ENCODE measurements at regions not wholly inside any gene's neighbourhood (a gene's known extent, or its start where the extent isn't known, plus 50 kb on each side); places are given as distances from the start of the nearest gene placed in this dataset.

DNA sequence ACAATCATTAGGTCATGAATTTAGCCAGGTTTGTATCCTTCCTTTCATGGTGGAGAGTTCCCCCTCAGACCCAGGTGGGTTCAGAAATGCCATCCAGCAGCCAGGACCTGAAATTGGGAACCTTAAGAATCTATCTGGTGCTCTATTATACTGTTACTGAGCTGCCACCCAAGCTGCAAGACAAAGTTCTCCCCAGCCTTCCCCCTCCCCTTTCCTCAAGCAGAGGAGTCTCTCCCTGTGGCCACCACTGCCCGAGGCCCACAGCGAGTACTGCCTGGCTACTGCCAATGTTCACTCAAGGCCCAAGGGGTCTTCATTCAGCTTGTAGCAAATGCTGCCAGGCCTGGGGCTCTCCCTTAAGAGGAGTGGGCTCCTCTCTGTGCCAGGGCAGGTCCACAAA lies 133.8 kb downstream of the TMEM38B start:
- in situ Hi-C loops (cut with HindIII; ENCODE audit: low sequenced_read_pairs), result no loop called here
- H3K4me3 ChIP-seq (ENCODE audit: low read depth, low read length), result no peak overlapping the region
- no peak for TF ChIP-seq CTCF (IDR thresholded peaks at IDR 0.05; ENCODE audit: low read depth, low read length)
- DNase-seq (ENCODE audit: low read depth, low spot score), result no peak

DNA sequence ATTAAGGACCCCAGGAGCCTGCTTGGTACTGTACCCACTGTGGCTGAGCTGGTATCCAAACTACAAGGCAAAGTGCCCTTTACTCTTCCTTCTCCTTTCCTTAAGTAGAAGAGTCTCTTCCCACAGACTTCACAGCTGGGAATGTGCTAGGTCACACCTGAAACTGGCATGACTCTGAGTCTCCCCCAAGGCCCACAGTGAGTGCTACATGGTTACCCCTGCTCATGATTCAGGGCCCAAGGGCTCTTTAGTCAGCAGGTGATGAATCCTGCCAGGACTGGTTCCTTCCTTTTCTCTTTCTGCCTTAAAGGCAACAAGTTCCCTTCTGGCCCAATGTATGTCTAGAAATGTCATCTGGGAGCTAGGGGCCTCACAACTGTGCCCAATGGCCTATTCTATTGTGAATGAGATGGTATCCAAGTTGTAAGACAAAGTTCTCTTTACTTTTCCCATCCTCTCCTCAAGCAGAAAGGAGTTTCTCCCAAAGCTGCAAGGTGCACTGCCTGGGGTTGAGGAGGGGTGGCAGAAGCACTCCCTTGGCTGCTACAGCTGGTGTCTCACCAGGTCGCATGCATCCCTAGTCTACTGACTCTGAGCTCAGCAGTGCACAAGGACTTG lies 134.4 kb downstream of the TMEM38B start:
- no peak for TF ChIP-seq CTCF (IDR thresholded peaks at IDR 0.05; ENCODE audit: low read depth, low read length)
- H3K4me3 ChIP-seq (ENCODE audit: low read depth, low read length), result no peak overlapping the region
- DNase-seq (ENCODE audit: low read depth, low spot score), result no peak
- in situ Hi-C loops (cut with HindIII; ENCODE audit: low sequenced_read_pairs), result no loop called here

- in situ Hi-C loops (cut with HindIII; ENCODE audit: low sequenced_read_pairs), result no loop called here
- H3K4me3 ChIP-seq (ENCODE audit: low read depth, low read length), result no peak overlapping the region
- no peak for DNase-seq (ENCODE audit: low read depth, low spot score)
- TF ChIP-seq CTCF (IDR thresholded peaks at IDR 0.05; ENCODE audit: low read depth, low read length), result no peak
These were observed 136.1 kb downstream of the TMEM38B start for GRCh38 chr9:105830461-105830860.

DNA sequence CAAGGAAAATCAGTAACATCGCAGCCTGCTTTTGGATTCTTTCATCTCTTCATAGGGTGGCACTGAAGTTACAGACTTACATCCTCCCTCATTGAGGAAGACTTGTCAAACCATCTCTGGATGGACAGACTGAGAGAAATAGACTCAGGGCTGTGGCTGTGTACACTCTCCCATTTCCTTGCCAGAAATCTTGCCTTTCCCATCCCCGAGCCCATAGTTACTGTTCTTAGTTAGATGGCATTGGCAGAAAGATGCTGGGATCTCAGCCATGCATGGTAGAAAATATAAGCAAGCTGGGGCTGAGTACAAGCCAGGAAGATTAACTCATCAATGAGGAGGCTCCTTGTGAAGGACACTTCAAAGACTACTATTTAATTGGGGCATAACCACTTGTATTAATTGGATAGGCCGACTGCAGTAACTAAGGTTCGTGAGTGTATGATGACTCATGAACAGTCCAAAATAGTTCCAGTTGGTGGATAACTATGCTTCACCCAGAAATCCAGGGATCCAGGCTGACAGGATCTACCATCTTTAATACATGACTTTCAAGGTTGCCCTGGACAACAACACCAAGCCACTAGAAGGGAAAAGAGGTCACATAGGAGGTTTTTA lies 137.9 kb downstream of the TMEM38B start:
- in situ Hi-C loops (cut with HindIII; ENCODE audit: low sequenced_read_pairs), result no loop called here
- TF ChIP-seq CTCF (IDR thresholded peaks at IDR 0.05; ENCODE audit: low read depth, low read length), result no peak
- DNase-seq (ENCODE audit: low read depth, low spot score), result no peak
- H3K4me3 ChIP-seq (ENCODE audit: low read depth, low read length), result no peak overlapping the region

DNA sequence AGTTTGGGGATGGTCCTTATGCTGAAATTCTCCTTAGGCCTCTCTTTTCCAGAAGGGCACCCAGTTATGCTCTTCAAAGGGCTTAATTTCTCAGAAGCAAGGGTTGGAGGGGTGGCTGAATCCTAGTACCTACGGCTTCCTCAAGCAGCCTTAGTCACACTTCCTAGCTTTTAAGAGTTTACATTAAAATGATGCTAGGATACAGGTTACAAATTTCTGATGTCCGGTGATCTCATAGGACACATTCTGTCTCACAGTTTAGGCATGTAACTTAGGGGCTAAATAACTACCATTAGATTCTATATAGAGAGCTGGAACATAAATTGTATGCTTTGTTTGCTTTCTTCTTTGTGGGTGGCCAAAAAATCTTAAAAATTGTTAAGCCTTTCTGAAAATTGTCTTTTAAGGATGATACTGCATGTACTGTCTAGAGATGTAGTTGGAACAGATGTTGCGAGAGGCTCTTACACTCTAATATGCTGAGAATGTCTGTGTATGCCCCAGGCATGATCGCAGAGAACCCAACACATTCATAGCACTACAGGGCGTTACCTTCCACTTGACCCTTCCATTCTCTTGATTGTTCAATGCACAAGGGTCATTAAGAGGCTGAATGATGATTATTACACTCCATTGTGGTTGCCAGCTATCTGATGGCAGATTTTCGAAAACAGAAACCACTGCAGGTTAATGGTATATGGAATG lies 139.1 kb downstream of the TMEM38B start:
- H3K4me3 ChIP-seq (ENCODE audit: low read depth, low read length), result no peak overlapping the region
- no peak for TF ChIP-seq CTCF (IDR thresholded peaks at IDR 0.05; ENCODE audit: low read depth, low read length)
- DNase-seq (ENCODE audit: low read depth, low spot score), result no peak
- in situ Hi-C loops (cut with HindIII; ENCODE audit: low sequenced_read_pairs), result no loop called here

GRCh38 chr9:105834404-105834803 lies 140.1 kb downstream of the TMEM38B start:
- TF ChIP-seq CTCF (IDR thresholded peaks at IDR 0.05; ENCODE audit: low read depth, low read length), result no peak
- no peak for DNase-seq (ENCODE audit: low read depth, low spot score)
- in situ Hi-C loops (cut with HindIII; ENCODE audit: low sequenced_read_pairs), result no loop called here
- no peak overlapping the region for H3K4me3 ChIP-seq (ENCODE audit: low read depth, low read length)

All from astrocyte of the spinal cord (primary cell).